Neuronal stem cell (in vitro differentiated cells): ENCODE measurements at regions not wholly inside any gene's neighbourhood (a gene's known extent, or its start where the extent isn't known, plus 50 kb on each side); places are given as distances from the start of the nearest gene placed in this dataset.

Experiments
- DNase-seq: peaks from one replicate; pipeline ENCODE4 v3.0.0-alpha.2; 2013; ENCODE audit warnings: low spot score
- H2AFZ ChIP-seq: one replicate; pipeline ENCODE4 v1.6.1; 2013; ENCODE audit warnings: mild to moderate bottlenecking, low read length, inconsistent platforms
- H2AK5ac ChIP-seq: 2 replicates; pipeline ENCODE4 v1.6.1; 2013; ENCODE audit warnings: low read depth, mild to moderate bottlenecking, inconsistent platforms, low read length, moderate library complexity, mixed read lengths
- H2BK120ac ChIP-seq: 2 replicates; pipeline ENCODE4 v1.6.1; 2013; ENCODE audit warnings: low read depth, mild to moderate bottlenecking, inconsistent platforms, low read length, moderate library complexity, mixed read lengths
- H2BK12ac ChIP-seq: one replicate; pipeline ENCODE4 v1.6.1; 2013; ENCODE audit warnings: low read length, inconsistent platforms
- H2BK15ac ChIP-seq: 2 replicates; pipeline ENCODE4 v1.6.1; 2013; ENCODE audit warnings: mild to moderate bottlenecking, low read length, inconsistent platforms, mixed read lengths
- H2BK5ac ChIP-seq: one replicate; pipeline ENCODE4 v1.6.1; 2013; ENCODE audit warnings: inconsistent platforms, mild to moderate bottlenecking, low read length, moderate library complexity
- H3K14ac ChIP-seq: one replicate; pipeline ENCODE4 v1.6.1; 2013; ENCODE audit warnings: low read length, inconsistent platforms
- H3K18ac ChIP-seq: 2 replicates; pipeline ENCODE4 v1.6.1; 2013; ENCODE audit warnings: low read length, inconsistent platforms
- H3K23ac ChIP-seq: 2 replicates; pipeline ENCODE4 v1.6.1; 2013; ENCODE audit warnings: low read depth, mild to moderate bottlenecking, mixed read lengths, low read length, inconsistent platforms; ENCODE audit not compliant: poor library complexity
- H3K27ac ChIP-seq: replicated peaks from 3 replicates; pipeline ENCODE4 v1.5.1; 2013; ENCODE audit warnings: low read length, inconsistent platforms
- H3K27me3 ChIP-seq, 3 experiments: 2 replicates each; pipeline ENCODE4 v1.6.1; 2013; ENCODE audit warnings: low read length in 3 of 3, mild to moderate bottlenecking in 2 of 3, inconsistent platforms in 1 of 3, low read depth in 1 of 3, mixed read lengths in 1 of 3, moderate library complexity in 1 of 3; ENCODE audit not compliant: control insufficient read depth in 3 of 3, insufficient read depth in 3 of 3
- H3K36me3 ChIP-seq, 2 donors: replicated peaks in 1 of 2; 2 replicates each; pipeline ENCODE4 v1.6.1; 2013; ENCODE audit warnings: low read length in 2 of 2; ENCODE audit not compliant: control insufficient read depth in 2 of 2, insufficient read depth in 2 of 2
- H3K4ac ChIP-seq: 2 replicates; pipeline ENCODE4 v1.6.1; 2013; ENCODE audit warnings: inconsistent platforms, mild to moderate bottlenecking, low read length, moderate library complexity
- H3K4me1 ChIP-seq, 2 donors: 1 replicate in 1 of 2; 2 replicates in 1 of 2; pipeline ENCODE4 v1.6.1; 2013; ENCODE audit warnings: low read length in 2 of 2, low read depth in 1 of 2; ENCODE audit not compliant: control insufficient read depth in 2 of 2, insufficient read depth in 1 of 2
- H3K4me2 ChIP-seq: one replicate; pipeline ENCODE4 v1.6.1; 2013; ENCODE audit warnings: mild to moderate bottlenecking, low read length, inconsistent platforms; ENCODE audit not compliant: insufficient read depth, poor library complexity, severe bottlenecking
- H3K4me3 ChIP-seq, 2 donors: 2 replicates each; pipeline ENCODE4 v1.5.1; 2013; ENCODE audit warnings: low read length in 2 of 2, mild to moderate bottlenecking in 2 of 2, inconsistent platforms in 1 of 2, moderate library complexity in 1 of 2
- H3K79me1 ChIP-seq: one replicate; pipeline ENCODE4 v1.6.1; 2013; ENCODE audit warnings: low read depth, mild to moderate bottlenecking, inconsistent platforms, low read length, moderate library complexity
- H3K9ac ChIP-seq: one replicate; pipeline ENCODE4 v1.6.1; 2013; ENCODE audit warnings: mild to moderate bottlenecking, low read depth, low read length, inconsistent platforms; ENCODE audit not compliant: poor library complexity
- H3K9me3 ChIP-seq, 2 donors: replicated peaks in 1 of 2; 2 replicates each; pipeline versions ENCODE3 to v1.6.1; 2013; ENCODE audit warnings: low read length in 2 of 2, mild to moderate bottlenecking in 2 of 2, inconsistent platforms in 1 of 2, low read depth in 1 of 2, mixed read lengths in 1 of 2, moderate library complexity in 1 of 2; ENCODE audit not compliant: control insufficient read depth in 2 of 2, insufficient read depth in 1 of 2
- H4K8ac ChIP-seq: one replicate; pipeline ENCODE4 v1.6.1; 2013; ENCODE audit warnings: low read depth, mild to moderate bottlenecking, inconsistent platforms, low read length, moderate library complexity
- H4K91ac ChIP-seq: one replicate; pipeline ENCODE4 v1.6.1; 2013; ENCODE audit warnings: low read length, low read depth, mild to moderate bottlenecking, inconsistent platforms; ENCODE audit not compliant: poor library complexity
- WGBS, 2 donors: extraction: QIAGEN DNeasy Blood & Tissue Kit; methylation state at CpG; one replicate each; pipeline ENCODE4 v1.1.7; 2013; ENCODE audit warnings: missing lambda C conversion rate in 2 of 2, mixed read lengths in 1 of 2; ENCODE audit not compliant: insufficient read length in 2 of 2, insufficient replicate concordance in 1 of 2; ENCODE audit errors: extremely low coverage in 2 of 2; 5-methylcytosine and 5-hydroxymethylcytosine counted together

DNA sequence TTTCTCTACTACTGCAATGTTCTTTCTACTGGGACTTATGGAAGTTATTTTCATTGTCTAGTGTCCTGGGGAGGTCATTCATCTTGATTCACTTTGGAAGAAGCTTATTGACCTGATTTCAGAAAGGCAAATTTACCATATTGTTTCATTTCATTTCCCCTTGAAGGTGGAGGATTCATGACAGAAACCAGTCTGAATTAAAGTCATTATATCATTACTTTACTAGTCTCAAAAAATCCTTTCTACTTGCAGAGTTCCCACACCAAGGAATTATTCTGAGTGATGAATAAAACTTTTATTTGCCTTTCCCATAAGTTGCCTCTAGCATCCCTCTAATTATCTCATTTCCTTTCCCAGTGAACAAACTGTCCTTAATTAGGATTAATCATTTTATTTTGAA lies 163.8 kb downstream of the RASSF9 start:
- no peak overlapping the region for H2BK15ac ChIP-seq
- H3K14ac ChIP-seq = no peak overlapping the region
- no peak overlapping the region for H3K9ac ChIP-seq
- no peak overlapping the region for H4K8ac ChIP-seq
- no peak overlapping the region for H2BK5ac ChIP-seq
- no peak overlapping the region for H3K4ac ChIP-seq
- no peak overlapping the region for H3K23ac ChIP-seq
- peaks cover 0 to 2% of the 10 kb centered on the region in 2 donors for H3K9me3 ChIP-seq
- no peak overlapping the region for H3K4me3 ChIP-seq
- H3K27ac ChIP-seq = no peak overlapping the region
- no peaks in the 10 kb centered on the region for H3K36me3 ChIP-seq
- no peak overlapping the region for H4K91ac ChIP-seq
- H3K18ac ChIP-seq = no peak overlapping the region
- no peak overlapping the region for H2AFZ ChIP-seq
- DNase-seq = no peak
- H2BK120ac ChIP-seq = no peak overlapping the region
- H3K4me2 ChIP-seq = no peak overlapping the region
- no peak overlapping the region for H2BK12ac ChIP-seq
- H3K4me1 ChIP-seq = no peaks in the 10 kb centered on the region
- no peak overlapping the region for H2AK5ac ChIP-seq
- no peaks in the 10 kb centered on the region for H3K27me3 ChIP-seq
- H3K79me1 ChIP-seq = peaks cover 2% of the 10 kb centered on the region

DNA sequence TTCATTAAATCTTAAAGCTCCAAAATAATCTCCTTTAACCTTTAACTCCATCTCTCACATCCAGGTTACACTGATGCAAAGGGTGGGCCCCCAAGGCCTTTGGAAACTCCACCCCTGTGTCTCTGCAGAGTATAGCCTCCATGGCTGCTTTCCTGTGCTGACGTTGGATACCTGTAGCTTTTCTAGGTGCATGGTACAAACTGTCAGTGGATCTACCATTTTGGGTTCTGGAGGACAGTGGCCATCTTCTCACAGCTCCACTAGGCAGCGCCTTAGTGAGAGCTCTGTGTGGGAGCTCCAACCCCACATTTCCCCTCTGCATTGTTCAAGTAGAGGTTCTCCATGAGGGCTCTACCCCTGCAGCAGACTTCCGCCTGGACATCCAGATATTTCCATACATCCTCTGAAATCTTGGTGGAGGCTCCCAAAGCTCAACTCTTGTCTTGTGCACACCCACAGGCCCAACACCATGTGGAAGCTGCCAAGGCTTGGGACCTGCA lies 162.2 kb downstream of the RASSF9 start:
- no CpG with 5 or more reads among the region's 3 CpGs for WGBS, 2 donors

DNA sequence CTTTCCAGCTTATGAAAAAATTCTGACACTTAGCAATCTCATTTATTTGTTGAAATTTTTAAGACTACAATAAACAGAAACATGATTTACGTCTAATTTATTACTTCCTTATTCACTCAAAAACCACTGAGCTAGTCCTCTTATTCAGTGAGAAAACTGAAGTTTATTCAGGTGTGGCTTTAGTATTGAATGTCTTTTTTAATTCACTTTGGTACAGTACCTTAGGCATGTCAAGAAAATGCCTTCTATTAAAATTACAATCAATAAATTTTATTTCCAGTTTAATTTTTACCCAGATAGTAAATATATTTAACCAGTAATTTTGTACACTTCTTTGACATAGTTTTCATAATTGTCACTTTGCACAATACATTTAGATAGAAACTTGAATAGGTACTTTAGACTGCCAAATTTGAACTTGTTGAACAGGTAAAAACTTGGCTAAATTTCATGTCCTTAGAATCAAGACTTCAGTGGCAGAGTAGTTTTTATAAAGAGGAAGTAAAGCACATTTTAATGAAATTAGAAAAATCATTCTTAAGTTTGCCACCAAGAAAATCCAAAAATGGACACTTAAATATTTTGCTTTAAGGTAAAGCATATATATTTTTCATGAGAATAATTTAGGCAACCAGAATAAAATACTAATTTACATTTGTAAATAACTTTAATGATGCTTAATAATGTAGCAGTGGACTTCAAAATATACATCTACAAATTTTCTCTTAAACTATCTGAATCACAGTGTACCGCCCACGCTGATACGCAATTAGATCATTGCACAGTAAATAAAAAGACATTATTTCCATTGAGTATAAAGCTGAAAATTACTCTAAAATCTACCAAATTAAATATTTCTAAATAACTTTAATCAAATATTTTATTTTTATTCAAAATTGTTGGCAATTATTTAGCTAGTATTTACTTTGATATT lies 159.1 kb downstream of the RASSF9 start:
- Histone ChIP-seq H2AFZ (no peak overlapping the region), H3K27ac (no peak overlapping the region), H4K91ac (no peak overlapping the region), H3K4ac (no peak overlapping the region), H3K14ac (no peak overlapping the region), H2BK12ac (no peak overlapping the region), H2BK5ac (no peak overlapping the region), H3K79me1 (peaks cover 2% of the 10 kb centered on the region), H3K9ac (no peak overlapping the region), H3K36me3 (no peaks in the 10 kb centered on the region), H2BK120ac (no peak overlapping the region), H3K4me2 (no peak overlapping the region), H2AK5ac (no peak overlapping the region), H3K27me3 (no peaks in the 10 kb centered on the region), H4K8ac (no peak overlapping the region), H3K18ac (no peak overlapping the region), H3K23ac (no peak overlapping the region), H3K9me3 (peaks cover 0 to 3% of the 10 kb centered on the region in 2 donors), H2BK15ac (no peak overlapping the region), H3K4me3 (no peak overlapping the region), H3K4me1 (no peaks in the 10 kb centered on the region)
- WGBS, 2 donors = no CpG with 5 or more reads among the region's 4 CpGs
- DNase-seq = no peak

More for the DNA sequence above, 162.2 kb downstream of the RASSF9 start:
- H4K8ac ChIP-seq = no peak overlapping the region
- no peaks in the 10 kb centered on the region for H3K27me3 ChIP-seq
- no peak overlapping the region for H3K9ac ChIP-seq
- peak overlapping the region in 1 of 2 donors; percentile 29 for H3K4me3 ChIP-seq
- peaks cover 2% of the 10 kb centered on the region for H3K79me1 ChIP-seq
- no peaks in the 10 kb centered on the region for H3K36me3 ChIP-seq
- H3K23ac ChIP-seq = no peak overlapping the region
- H3K27ac ChIP-seq = no peak overlapping the region
- no peak overlapping the region for H2AK5ac ChIP-seq
- H3K14ac ChIP-seq = no peak overlapping the region
- no peak overlapping the region for H2BK15ac ChIP-seq
- no peaks in the 10 kb centered on the region for H3K4me1 ChIP-seq
- H4K91ac ChIP-seq = no peak overlapping the region
- no peak overlapping the region for H2BK12ac ChIP-seq
- H2BK120ac ChIP-seq = no peak overlapping the region
- no peak overlapping the region for H3K4me2 ChIP-seq
- H3K9me3 ChIP-seq = peaks cover 0 to 2% of the 10 kb centered on the region in 2 donors
- no peak overlapping the region for H2BK5ac ChIP-seq
- no peak for DNase-seq
- no peak overlapping the region for H3K18ac ChIP-seq
- no peak overlapping the region for H3K4ac ChIP-seq
- H2AFZ ChIP-seq = no peak overlapping the region

DNA sequence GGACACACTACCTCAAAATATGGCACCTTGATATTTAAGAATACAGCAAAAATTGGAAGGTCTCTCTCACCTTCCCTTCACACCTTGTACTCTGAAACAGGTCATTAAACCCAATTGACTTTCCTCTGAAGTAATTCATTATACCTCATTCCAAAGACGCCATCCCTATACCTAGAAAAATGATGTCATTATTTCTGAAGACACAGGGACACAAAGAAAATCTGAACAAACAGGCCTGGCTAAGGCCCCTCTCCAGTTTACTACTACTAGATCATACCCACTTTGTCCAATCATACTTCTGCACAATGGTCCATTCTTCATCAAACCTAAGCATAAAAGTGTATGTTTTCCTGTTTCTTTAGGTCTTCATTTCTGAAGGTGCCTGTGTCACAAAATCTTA lies 156.9 kb downstream of the RASSF9 start:
- Histone ChIP-seq H2AFZ (no peak overlapping the region), H3K36me3 (no peaks in the 10 kb centered on the region), H3K9me3 (peaks cover 0 to 1% of the 10 kb centered on the region in 2 donors), H3K9ac (no peak overlapping the region), H3K14ac (no peak overlapping the region), H3K4me3 (no peak overlapping the region), H2BK120ac (no peak overlapping the region), H2AK5ac (no peak overlapping the region), H3K23ac (no peak overlapping the region), H4K8ac (no peak overlapping the region), H3K4ac (no peak overlapping the region), H3K18ac (no peak overlapping the region), H3K4me1 (no peaks in the 10 kb centered on the region), H3K27me3 (no peaks in the 10 kb centered on the region), H2BK12ac (no peak overlapping the region), H3K4me2 (no peak overlapping the region), H2BK5ac (no peak overlapping the region), H3K27ac (no peak overlapping the region), H2BK15ac (no peak overlapping the region), H3K79me1 (no peaks in the 10 kb centered on the region), H4K91ac (no peak overlapping the region)
- no peak for DNase-seq
- WGBS, 2 donors = no CpG with 5 or more reads among the region's 1 CpG
